ENCODE measurements at regions not wholly inside any gene's neighbourhood (a gene's known extent, or its start where the extent isn't known, plus 50 kb on each side); places are given as distances from the start of the nearest gene placed in this dataset.

- POLR2A ChIA-PET (ENCODE audit: partially characterized antibody) = no interaction called here
- Histone ChIP-seq H2AK5ac (ENCODE audit: low read depth, low read length) (no peak overlapping the region), H3K27ac (ENCODE audit: low read depth, low read length) (no peak overlapping the region), H3K4me3 (ENCODE audit: extremely low read depth in 1 of 4, insufficient read depth in 2 of 4, low read depth in 3 of 4, low read length in 4 of 4) (no peak overlapping the region), H4K8ac (ENCODE audit: extremely low read depth, insufficient read depth, low read length) (no peak overlapping the region), H3K4ac (replicated peaks; ENCODE audit: insufficient read length, low read depth, low read length) (no peak overlapping the region), H4K20me1 (replicated peaks in 1 of 2; ENCODE audit: control insufficient read depth in 1 of 2, insufficient read depth in 2 of 2, low read length in 2 of 2) (no peaks in the 10 kb centered on the region), H3K56ac (replicated peaks; ENCODE audit: insufficient read length, low read depth, low read length) (no peak overlapping the region), H2BK5ac (ENCODE audit: low read depth, low read length) (no peak overlapping the region), H2BK120ac (replicated peaks; ENCODE audit: low read depth, low read length) (no peak overlapping the region), H3K36me3 (ENCODE audit: control insufficient read depth in 2 of 4, insufficient read depth in 4 of 4, low read length in 3 of 4) (no peaks in the 10 kb centered on the region), H3K23me2 (ENCODE audit: low read depth, low read length) (no peaks in the 10 kb centered on the region), H4K91ac (replicated peaks; ENCODE audit: insufficient read length, low read length) (no peak overlapping the region), H3K27me3 (replicated peaks in 1 of 4; ENCODE audit: control insufficient read depth in 3 of 4, extremely low read depth in 1 of 4, insufficient read depth in 3 of 4, low read length in 3 of 4) (no peaks in the 10 kb centered on the region), H3K4me1 (replicated peaks in 1 of 4; ENCODE audit: control insufficient read depth in 3 of 4, insufficient read depth in 4 of 4, low read length in 3 of 4) (no peaks in the 10 kb centered on the region), H3K79me2 (ENCODE audit: control insufficient read depth in 1 of 2, insufficient read depth in 2 of 2, low read length in 2 of 2) (no peaks in the 10 kb centered on the region), H3K23ac (ENCODE audit: insufficient read length) (no peak overlapping the region), H3K18ac (ENCODE audit: extremely low read depth, low read length) (no peak overlapping the region), H3K79me1 (ENCODE audit: low read depth, low read length) (no peaks in the 10 kb centered on the region), H2BK15ac (ENCODE audit: low read length) (no peak overlapping the region), H4K5ac (ENCODE audit: insufficient read length, low read depth, low read length) (no peak overlapping the region), H2AFZ (ENCODE audit: low read length) (no peak overlapping the region), H3K4me2 (ENCODE audit: insufficient read depth in 1 of 2, low read depth in 2 of 2, low read length in 2 of 2) (no peak overlapping the region), H2BK20ac (ENCODE audit: low read length) (no peak overlapping the region), H3K9ac (replicated peaks in 1 of 4; ENCODE audit: extremely low read depth in 1 of 4, low read depth in 3 of 4, low read length in 3 of 4) (no peak overlapping the region), H3K9me3 (ENCODE audit: insufficient read depth in 2 of 2, low read depth in 1 of 2, low read length in 1 of 2) (no peaks in the 10 kb centered on the region), H3K14ac (ENCODE audit: insufficient read length) (no peak overlapping the region), H2BK12ac (ENCODE audit: low read depth, low read length) (no peak overlapping the region)
- 94% methylated on average over 2 of the region's 2 CpGs; no CpG with 5 or more reads in 1 of the 2 experiments for WGBS, 2 experiments (ENCODE audit: extremely low coverage in 1 of 2, insufficient coverage in 1 of 2, insufficient read length in 1 of 2, insufficient replicate concordance in 2 of 2, low coverage in 1 of 2, low lambda C conversion rate in 2 of 2, missing lambda C conversion rate in 1 of 2)
- DNase-seq (ENCODE audit: low read depth in 1 of 2, low spot score in 2 of 2) (no peak), FAIRE-seq (no peak)
- CTCF ChIA-PET (ENCODE audit: partially characterized antibody) = interaction anchor here (0.9 to 3.3 kb wide), 2 partner anchors 10 to 23 kb away, joined by 4 to 21 read pairs; no protein-coding TSS in a partner anchor
- no peak for TF ChIP-seq GTF2F1 (IDR thresholded peaks at IDR 0.05; ENCODE audit: borderline replicate concordance, low read depth, low read length)
- no peak for TF ChIP-seq KDM5A (IDR thresholded peaks at IDR 0.05; ENCODE audit: low read length)
- TF ChIP-seq RFX5 (IDR thresholded peaks at IDR 0.05; ENCODE audit: borderline replicate concordance, low read depth, low read length) = no peak
- no peak for TF ChIP-seq E2F6 (IDR thresholded peaks at IDR 0.05)
- no peak for TF ChIP-seq JUND (IDR thresholded peaks at IDR 0.05; ENCODE audit: low read length)
- no peak for TF ChIP-seq GABPA (IDR thresholded peaks at IDR 0.05; ENCODE audit: borderline replicate concordance, insufficient read depth, low read length)
- TF ChIP-seq EP300 (IDR thresholded peaks at IDR 0.05; ENCODE audit: borderline replicate concordance in 1 of 2, low read depth in 2 of 2, low read length in 2 of 2) = no peak
- no peak for TF ChIP-seq MAFK (IDR thresholded peaks at IDR 0.05; ENCODE audit: low read depth, low read length)
- TF ChIP-seq BACH1 (IDR thresholded peaks at IDR 0.05; ENCODE audit: low read length) = no peak
- no peak for TF ChIP-seq RXRA (IDR thresholded peaks at IDR 0.05; ENCODE audit: insufficient read depth, low read depth, low read length)
Observed at GRCh38 chr5:57627661-57628060, 145.1 kb upstream of the ACTBL2 start.

Data from H1 (cell line).